GM10266 (cell line): ENCODE measurements at regions not wholly inside any gene's neighbourhood (a gene's known extent, or its start where the extent isn't known, plus 50 kb on each side); places are given as distances from the start of the nearest gene placed in this dataset.

Source experiments
- DNase-seq: peaks from one replicate; pipeline ENCODE4 v3.0.0; 2012; ENCODE audit errors: extremely low spot score
- CTCF ChIP-seq: IDR thresholded peaks from 2 replicates; pipeline ENCODE4 v1.5.1; 2012; ENCODE audit warnings: mild to moderate bottlenecking, low read depth; ENCODE audit not compliant: control insufficient read depth, insufficient read depth; ENCODE audit errors: missing control alignments

- TF ChIP-seq CTCF = no peak
- no peak for DNase-seq
Observed at GRCh38 chr16:85443116-85443515, 170.0 kb upstream of the GSE1 start.

- no peak for TF ChIP-seq CTCF
- no peak for DNase-seq
Observed at GRCh38 chr16:85443531-85443930, 169.6 kb upstream of the GSE1 start.

DNA sequence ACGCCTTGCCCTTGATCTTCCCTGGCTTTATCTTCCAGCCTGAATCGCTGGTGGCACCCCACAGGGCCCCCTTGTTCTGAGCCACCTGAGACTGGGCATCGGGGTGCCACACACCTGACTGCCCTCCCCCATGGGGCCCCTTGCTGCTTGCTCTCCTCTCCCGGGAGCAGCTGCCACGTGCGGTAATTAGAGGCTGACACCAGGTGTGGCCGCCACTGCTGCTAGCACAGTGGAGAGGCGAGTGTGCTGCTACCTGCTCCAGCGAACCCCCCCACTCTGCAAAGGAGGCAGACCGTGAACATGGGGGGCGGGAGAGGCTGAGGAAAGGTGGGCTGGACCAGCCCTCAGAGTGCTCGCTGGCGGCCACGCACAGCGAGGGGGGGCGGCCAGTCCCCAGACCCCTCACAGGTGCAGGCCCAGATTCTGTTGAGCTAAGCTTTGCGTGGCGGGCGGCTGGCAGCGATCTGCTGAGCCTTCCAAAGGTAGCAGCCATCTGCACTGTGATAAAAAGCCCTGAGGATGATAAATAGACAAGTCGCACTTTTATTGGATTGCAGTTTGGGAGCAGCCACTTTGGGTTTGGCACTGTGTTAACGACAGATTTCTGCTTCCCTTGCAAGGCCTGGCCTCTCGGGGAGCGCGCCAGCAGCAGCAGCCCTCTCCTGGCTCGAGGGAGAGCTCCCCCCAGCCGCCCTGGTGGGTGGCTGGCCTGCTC, 167.9 kb upstream of the GSE1 start:
- no peak for DNase-seq
- TF ChIP-seq CTCF = no peak

DNA sequence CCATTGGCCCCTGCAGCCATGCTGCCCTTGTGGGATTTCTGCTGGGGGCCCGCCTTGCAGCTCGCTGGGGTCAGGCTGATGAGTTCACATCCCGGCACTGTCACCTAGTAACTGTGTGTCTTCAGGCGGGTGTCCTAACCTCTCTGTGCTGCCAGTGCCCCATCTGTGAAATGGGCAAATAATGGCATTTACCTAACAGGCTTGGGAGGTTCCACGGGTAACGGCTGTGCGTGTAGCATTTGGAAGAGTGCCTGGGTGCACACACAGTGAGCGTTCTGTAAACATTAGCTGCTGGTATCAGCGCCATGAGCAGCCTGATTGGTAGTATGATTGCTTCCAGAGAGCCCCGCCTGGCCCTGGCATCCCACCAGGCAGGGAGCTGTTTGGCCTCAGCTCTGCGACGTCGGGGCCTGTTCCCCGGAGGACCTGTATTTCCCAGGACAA, 167.3 kb upstream of the GSE1 start:
- no peak for DNase-seq
- TF ChIP-seq CTCF = no peak

DNA sequence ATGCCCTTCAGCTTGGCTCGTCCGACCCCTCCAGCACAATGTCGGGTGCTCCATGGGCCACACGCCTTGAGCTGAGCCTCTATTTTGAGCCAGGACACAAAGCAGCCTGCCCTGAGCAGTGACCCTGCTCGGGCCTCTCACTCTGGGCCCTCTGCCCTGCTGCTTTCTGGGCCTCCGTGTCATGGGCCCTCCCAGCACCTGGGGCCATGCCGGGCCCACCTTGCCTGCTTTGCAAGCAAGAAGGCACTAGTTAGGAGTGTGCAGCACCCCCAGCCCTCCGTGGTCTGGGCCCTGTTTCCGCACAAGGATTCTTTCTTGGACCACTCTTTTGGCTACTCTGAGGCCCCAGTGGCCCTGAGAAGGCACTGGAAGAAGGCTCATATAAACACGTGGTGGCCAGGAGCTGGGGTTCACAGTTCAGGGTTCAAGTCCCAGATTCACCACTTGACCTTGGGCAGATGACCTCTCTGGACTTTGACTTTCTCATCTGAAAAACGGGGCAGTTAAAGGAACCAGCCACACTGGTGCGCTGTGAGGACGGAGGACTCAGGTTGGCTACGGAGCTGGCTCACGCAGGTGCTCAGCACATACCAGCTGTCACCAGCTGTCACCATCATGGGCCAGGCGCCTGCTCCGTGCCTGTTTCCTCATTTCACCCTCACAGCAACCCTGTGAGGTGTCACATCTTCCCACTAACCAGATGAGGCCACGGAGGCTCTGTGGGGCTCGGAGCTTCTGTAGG, 166.0 kb upstream of the GSE1 start:
- no peak for TF ChIP-seq CTCF
- DNase-seq = no peak

- no peak for TF ChIP-seq CTCF
- no peak for DNase-seq
Observed at GRCh38 chr16:85447693-85448313, 165.3 kb upstream of the GSE1 start.

DNA sequence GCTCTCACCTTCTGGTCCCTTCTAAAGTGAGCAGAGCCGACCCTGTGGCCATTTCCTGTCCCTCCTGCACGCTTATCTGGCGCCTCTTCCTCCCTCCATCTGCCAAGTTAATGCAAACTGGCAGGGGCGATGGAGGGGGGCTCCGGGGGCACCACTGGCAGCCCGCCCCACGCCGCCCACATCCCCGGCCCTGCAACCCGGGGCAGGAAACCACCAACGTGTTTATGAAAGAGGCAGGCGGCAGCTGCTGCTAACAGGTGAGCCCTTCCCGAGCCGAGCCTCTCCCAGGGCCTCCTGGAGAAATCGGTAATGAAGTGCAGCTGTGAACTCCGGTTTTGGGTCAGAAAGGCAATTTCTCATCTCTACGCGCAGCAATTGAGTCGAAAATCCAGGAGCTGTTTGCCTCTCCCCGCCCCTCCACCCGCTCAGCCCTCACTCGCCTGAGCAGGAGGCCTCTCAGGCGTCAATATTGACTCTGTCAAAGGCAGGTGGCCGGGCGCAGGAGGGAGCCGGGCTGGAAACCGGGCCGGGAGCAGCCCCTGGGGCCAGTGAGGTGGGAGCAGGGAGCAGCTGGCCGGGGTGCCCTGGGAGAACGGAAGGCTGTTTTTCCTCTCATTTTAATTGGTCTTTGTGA, 164.4 kb upstream of the GSE1 start:
- no peak for DNase-seq
- TF ChIP-seq CTCF = no peak
